H1 (cell line): ENCODE measurements at regions not wholly inside any gene's neighbourhood (a gene's known extent, or its start where the extent isn't known, plus 50 kb on each side); places are given as distances from the start of the nearest gene placed in this dataset.

Experiments used
- CTCF ChIA-PET: fragments of 300-600 bp; sonication (Branson Sonifier 250); formaldehyde crosslinking; loops from one replicate; lab custom pipeline; 2021; ENCODE audit not compliant: partially characterized antibody; lab: Charles Lee
- POLR2A ChIA-PET: fragments of 300-600 bp; sonication (Branson Sonifier 250); formaldehyde crosslinking; loops from one replicate; lab custom pipeline; 2021; ENCODE audit warnings: inconsistent platforms; ENCODE audit not compliant: partially characterized antibody; lab: Charles Lee
- DNase-seq, 2 experiments: peaks; one replicate each; pipeline versions ENCODE4 v3.0.0 to v3.0.0-alpha.2; 2010 to 2022; ENCODE audit warnings: low spot score in 2 of 2, low read depth in 1 of 2, mixed read lengths in 1 of 2
- FAIRE-seq: peaks from 2 replicates; lab custom pipeline; 2011; peaks lifted over from hg19 to GRCh38; lab: Jason Lieb, UNC
- H2AFZ ChIP-seq: 2 replicates; pipeline ENCODE4 v1.8.1; 2012; ENCODE audit warnings: low read length, inconsistent platforms
- H2AK5ac ChIP-seq: 2 replicates; pipeline ENCODE4 v1.6.1; 2013; ENCODE audit warnings: low read depth, low read length
- H2BK120ac ChIP-seq: replicated peaks from 2 replicates; pipeline ENCODE3; 2013; ENCODE audit warnings: low read depth, low read length, inconsistent platforms
- H2BK12ac ChIP-seq: 2 replicates; pipeline ENCODE4 v1.6.1; 2013; ENCODE audit warnings: low read depth, low read length
- H2BK15ac ChIP-seq: 2 replicates; pipeline ENCODE4 v1.6.1; 2013; ENCODE audit warnings: low read length
- H2BK20ac ChIP-seq: 2 replicates; pipeline ENCODE4 v1.6.1; 2013; ENCODE audit warnings: low read length
- H2BK5ac ChIP-seq: 2 replicates; pipeline ENCODE4 v1.6.1; 2013; ENCODE audit warnings: low read depth, low read length
- H3K14ac ChIP-seq: 2 replicates; pipeline ENCODE4 v1.6.1; 2013; ENCODE audit warnings: inconsistent platforms; ENCODE audit not compliant: insufficient read length
- H3K18ac ChIP-seq: 2 replicates; pipeline ENCODE4 v1.6.1; 2013; ENCODE audit warnings: low read length; ENCODE audit errors: extremely low read depth
- H3K23ac ChIP-seq: 2 replicates; pipeline ENCODE4 v1.6.1; 2013; ENCODE audit warnings: inconsistent platforms; ENCODE audit not compliant: insufficient read length
- H3K23me2 ChIP-seq: 2 replicates; pipeline ENCODE4 v1.6.1; 2013; ENCODE audit warnings: low read depth, low read length
- H3K27ac ChIP-seq: 2 replicates; pipeline ENCODE4 v1.6.1; 2011; ENCODE audit warnings: low read depth, low read length, inconsistent platforms
- H3K27me3 ChIP-seq, 4 experiments: replicated peaks in 1 of 4; 1 replicate in 1 of 4; 2 replicates in 3 of 4; pipeline versions ENCODE4 v1.6.1 to v1.8.1; 2011 to 2013; ENCODE audit warnings: low read length in 3 of 4, mild to moderate bottlenecking in 3 of 4, inconsistent platforms in 2 of 4, mixed read lengths in 2 of 4, moderate library complexity in 1 of 4; ENCODE audit not compliant: control insufficient read depth in 3 of 4, insufficient read depth in 3 of 4; ENCODE audit errors: extremely low read depth in 1 of 4
- H3K36me3 ChIP-seq, 4 experiments: 2 replicates each; pipeline versions ENCODE4 v1.6.1 to v1.8.1; 2011 to 2013; ENCODE audit warnings: mild to moderate bottlenecking in 4 of 4, low read length in 3 of 4, moderate library complexity in 2 of 4, control low read depth in 1 of 4, inconsistent platforms in 1 of 4; ENCODE audit not compliant: insufficient read depth in 4 of 4, control insufficient read depth in 2 of 4
- H3K4ac ChIP-seq: replicated peaks from 2 replicates; pipeline ENCODE3; 2013; ENCODE audit warnings: low read length, low read depth, mixed read lengths, inconsistent platforms; ENCODE audit not compliant: insufficient read length
- H3K4me1 ChIP-seq, 4 experiments: replicated peaks in 1 of 4; 1 replicate in 1 of 4; 2 replicates in 3 of 4; pipeline versions ENCODE4 v1.6.1 to v1.8.1; 2011 to 2013; ENCODE audit warnings: low read length in 3 of 4, inconsistent platforms in 2 of 4, mixed read lengths in 1 of 4; ENCODE audit not compliant: insufficient read depth in 4 of 4, control insufficient read depth in 3 of 4
- H3K4me2 ChIP-seq, 2 experiments: 2 replicates each; pipeline versions ENCODE4 v1.6.1 to v1.8.1; 2011 to 2013; ENCODE audit warnings: low read depth in 2 of 2, low read length in 2 of 2, control low read depth in 1 of 2, inconsistent platforms in 1 of 2, mild to moderate bottlenecking in 1 of 2; ENCODE audit not compliant: insufficient read depth in 1 of 2
- H3K4me3 ChIP-seq, 4 experiments: fragments of 200-600, 300-600 bp in 1 of 4; sonication (generic), shearing (Covaris generic), sonication (Bioruptor Twin) in 1 of 4; 2 replicates each; pipeline versions ENCODE4 v1.5.1 to v1.8.1; 2011 to 2016; ENCODE audit warnings: low read length in 4 of 4, low read depth in 3 of 4, control low read depth in 2 of 4, inconsistent platforms in 2 of 4, mild to moderate bottlenecking in 2 of 4, mixed read lengths in 1 of 4, moderate library complexity in 1 of 4; ENCODE audit not compliant: insufficient read depth in 2 of 4; ENCODE audit errors: extremely low read depth in 1 of 4
- H3K56ac ChIP-seq: replicated peaks from 2 replicates; pipeline ENCODE3; 2013; ENCODE audit warnings: low read depth, mild to moderate bottlenecking, mixed read lengths, low read length, inconsistent platforms; ENCODE audit not compliant: insufficient read length
- H3K79me1 ChIP-seq: 2 replicates; pipeline ENCODE4 v1.6.1; 2013; ENCODE audit warnings: low read depth, low read length, control low read depth
- H3K79me2 ChIP-seq, 2 experiments: 2 replicates each; pipeline versions ENCODE4 v1.6.1 to v1.8.1; 2012 to 2013; ENCODE audit warnings: low read length in 2 of 2, mild to moderate bottlenecking in 2 of 2, inconsistent platforms in 1 of 2; ENCODE audit not compliant: insufficient read depth in 2 of 2, control insufficient read depth in 1 of 2
- H3K9ac ChIP-seq, 4 experiments: replicated peaks in 1 of 4; 1 replicate in 1 of 4; 2 replicates in 3 of 4; pipeline versions ENCODE4 v1.6.1 to v1.8.1; 2011 to 2013; ENCODE audit warnings: low read depth in 3 of 4, low read length in 3 of 4, control low read depth in 2 of 4, mild to moderate bottlenecking in 2 of 4, moderate library complexity in 2 of 4, inconsistent platforms in 1 of 4; ENCODE audit errors: extremely low read depth in 1 of 4
- H3K9me3 ChIP-seq, 2 experiments: 2 replicates each; pipeline versions ENCODE4 v1.6.1 to v1.8.1; 2012 to 2013; ENCODE audit warnings: mild to moderate bottlenecking in 2 of 2, moderate library complexity in 2 of 2, control low read depth in 1 of 2, inconsistent platforms in 1 of 2, low read depth in 1 of 2, low read length in 1 of 2, mixed read lengths in 1 of 2; ENCODE audit not compliant: insufficient read depth in 2 of 2
- H4K20me1 ChIP-seq, 2 experiments: replicated peaks in 1 of 2; 2 replicates each; pipeline versions ENCODE3 to v1.8.1; 2011 to 2013; ENCODE audit warnings: inconsistent platforms in 2 of 2, low read length in 2 of 2, mild to moderate bottlenecking in 1 of 2; ENCODE audit not compliant: insufficient read depth in 2 of 2, control insufficient read depth in 1 of 2
- H4K5ac ChIP-seq: 2 replicates; pipeline ENCODE4 v1.6.1; 2013; ENCODE audit warnings: low read length, low read depth, mixed read lengths, inconsistent platforms; ENCODE audit not compliant: insufficient read length
- H4K8ac ChIP-seq: 2 replicates; pipeline ENCODE4 v1.8.0; 2013; ENCODE audit warnings: mild to moderate bottlenecking, moderate library complexity, low read length, inconsistent platforms; ENCODE audit not compliant: insufficient read depth; ENCODE audit errors: extremely low read depth
- H4K91ac ChIP-seq: replicated peaks from 2 replicates; pipeline ENCODE3; 2013; ENCODE audit warnings: low read length, mixed read lengths, inconsistent platforms; ENCODE audit not compliant: insufficient read length
- NRF1 ChIP-seq: IDR thresholded peaks from 2 replicates; pipeline ENCODE4 v1.6.1; 2011; ENCODE audit warnings: mild to moderate bottlenecking, low read depth, low read length, improper control_type of control experiment
- SIRT6 ChIP-seq: IDR thresholded peaks from one replicate; pipeline ENCODE4 v1.7.1; 2012; ENCODE audit warnings: low read length, inconsistent platforms
- WGBS, 2 experiments: shearing (Covaris generic) in 1 of 2; methylation state at CpG; one replicate each; pipeline versions ENCODE4 v1.1.6 to v1.1.7; 2013 to 2015; ENCODE audit warnings: low lambda C conversion rate in 2 of 2, mixed read lengths in 2 of 2, inconsistent platforms in 1 of 2, low coverage in 1 of 2, missing lambda C conversion rate in 1 of 2; ENCODE audit not compliant: insufficient replicate concordance in 2 of 2, insufficient coverage in 1 of 2, insufficient read length in 1 of 2; ENCODE audit errors: extremely low coverage in 1 of 2, missing lambda C conversion rate in 1 of 2; 5-methylcytosine and 5-hydroxymethylcytosine counted together

- no peak overlapping the region for H4K8ac ChIP-seq
- H4K5ac ChIP-seq = no peak overlapping the region
- no peaks in the 10 kb centered on the region for H3K23me2 ChIP-seq
- no peak overlapping the region for H3K4me3 ChIP-seq
- no peaks in the 10 kb centered on the region for H3K36me3 ChIP-seq
- no peak overlapping the region for H2BK5ac ChIP-seq
- H3K18ac ChIP-seq = no peak overlapping the region
- H2BK15ac ChIP-seq = 0 out of 2 replicates have a peak overlapping the region, but pooled peaks have one; percentile 40
- ChIA-PET CTCF (interaction anchor here (1.4 kb wide), 1 partner anchor 16 kb away, joined by 4 read pairs; no protein-coding TSS in a partner anchor), POLR2A (interaction anchor here (1.4 kb wide), 1 partner anchor 9 kb away, joined by 4 read pairs; no protein-coding TSS in a partner anchor)
- H3K27me3 ChIP-seq = no peaks in the 10 kb centered on the region
- H2BK120ac ChIP-seq = no peak overlapping the region
- no peak overlapping the region; a peak in 1 of 7 replicates for H3K9ac ChIP-seq
- no peak overlapping the region for H3K27ac ChIP-seq
- H2AFZ ChIP-seq = no peak overlapping the region
- H3K9me3 ChIP-seq = no peaks in the 10 kb centered on the region
- TF ChIP-seq SIRT6 = no peak
- no peak for TF ChIP-seq NRF1
- no peak overlapping the region for H3K4ac ChIP-seq
- H2BK20ac ChIP-seq = no peak overlapping the region
- DNase-seq (no peak), FAIRE-seq (no peak)
- H3K14ac ChIP-seq = no peak overlapping the region
- no peak overlapping the region; the same call in 1 of the 2 replicates for H2AK5ac ChIP-seq
- no peak overlapping the region for H3K4me2 ChIP-seq
- H3K79me1 ChIP-seq = no peaks in the 10 kb centered on the region
- no peak overlapping the region for H2BK12ac ChIP-seq
- no peak overlapping the region for H4K91ac ChIP-seq
- H3K56ac ChIP-seq = no peak overlapping the region
- H3K23ac ChIP-seq = no peak overlapping the region
- H3K79me2 ChIP-seq = no peaks in the 10 kb centered on the region
- H4K20me1 ChIP-seq = no peaks in the 10 kb centered on the region
- 88% methylated on average over 10 of the region's 10 CpGs; no CpG with 5 or more reads in 1 of the 2 experiments for WGBS, 2 experiments
- peaks cover 0 to 16% (median 2%) of the 10 kb centered on the region in 4 experiments; a peak in 2 of 7 replicates for H3K4me1 ChIP-seq
Measured at GRCh38 chr3:44011680-44012079, 230.0 kb upstream of the TOPAZ1 start.
